HG02943 (cell line): ENCODE measurements at regions not wholly inside any gene's neighbourhood (a gene's known extent, or its start where the extent isn't known, plus 50 kb on each side); places are given as distances from the start of the nearest gene placed in this dataset.

Experiments used
- ATAC-seq: cut with Tn5 transposase; IDR thresholded peaks from one replicate; pipeline ENCODE4 v1.9.1; 2021; ENCODE audit warnings: mild to moderate bottlenecking, low read depth, moderate library complexity; ENCODE audit not compliant: unreplicated experiment

DNA sequence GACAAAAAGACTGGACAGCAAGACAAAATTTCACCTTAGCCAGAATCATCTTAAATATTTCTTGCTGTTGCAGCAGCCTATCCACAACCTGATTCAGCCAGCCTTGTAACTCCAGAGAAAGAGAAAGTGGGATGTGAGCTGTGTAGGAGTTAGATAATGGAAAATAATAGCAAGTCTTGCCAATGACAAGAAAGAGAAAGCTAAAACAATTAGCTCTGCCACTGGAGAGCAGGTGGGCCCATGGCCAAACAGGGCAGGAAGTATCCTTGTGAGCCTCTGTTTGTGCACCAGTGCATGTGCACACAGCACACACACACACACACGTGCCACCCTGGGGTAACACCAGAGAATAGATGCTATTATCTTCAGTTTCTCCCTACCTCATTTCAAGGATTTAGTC lies 106.0 kb upstream of the CCDC196 start:
- no peak for ATAC-seq

DNA sequence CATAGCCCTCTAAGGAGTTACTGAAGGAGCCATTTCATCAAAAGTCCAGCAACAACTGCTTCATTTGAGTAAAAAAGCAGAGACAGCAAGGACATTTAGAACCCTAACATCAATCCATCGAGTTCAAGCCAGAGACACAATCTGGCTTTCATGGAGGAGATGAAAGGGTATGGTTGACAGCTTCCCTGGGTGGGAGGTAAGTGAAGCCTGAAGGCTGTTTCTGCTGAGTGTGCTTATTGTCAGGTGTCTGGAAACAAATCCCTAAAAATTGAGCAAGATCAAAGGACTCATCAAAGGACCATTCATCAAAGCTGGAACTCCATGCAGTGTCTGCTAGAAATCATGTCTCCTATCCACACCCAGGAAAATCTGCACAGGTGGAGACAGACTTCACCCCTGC lies 104.4 kb upstream of the CCDC196 start:
- ATAC-seq: no peak

GRCh38 chr14:66383257-66383656 lies 102.9 kb upstream of the CCDC196 start:
- no peak for ATAC-seq

DNA sequence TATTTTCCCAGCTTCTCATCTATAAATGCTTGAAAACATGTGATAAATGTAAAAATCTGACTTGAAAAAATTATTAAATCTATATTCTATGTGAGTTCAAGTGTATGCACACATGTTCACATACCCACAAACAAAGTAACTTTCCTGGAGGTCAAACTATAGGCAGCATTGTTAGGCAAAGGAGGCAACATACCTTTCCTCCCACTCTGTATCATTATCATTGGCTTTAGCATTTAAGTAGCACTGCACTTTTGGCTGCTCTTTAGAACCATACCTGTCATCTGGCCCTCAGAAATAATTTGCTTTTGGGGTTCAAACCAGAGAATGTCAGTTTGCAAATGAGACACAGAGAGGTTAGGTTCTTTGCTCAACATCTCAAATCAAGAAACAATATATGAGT lies 102.4 kb upstream of the CCDC196 start:
- ATAC-seq: no peak

DNA sequence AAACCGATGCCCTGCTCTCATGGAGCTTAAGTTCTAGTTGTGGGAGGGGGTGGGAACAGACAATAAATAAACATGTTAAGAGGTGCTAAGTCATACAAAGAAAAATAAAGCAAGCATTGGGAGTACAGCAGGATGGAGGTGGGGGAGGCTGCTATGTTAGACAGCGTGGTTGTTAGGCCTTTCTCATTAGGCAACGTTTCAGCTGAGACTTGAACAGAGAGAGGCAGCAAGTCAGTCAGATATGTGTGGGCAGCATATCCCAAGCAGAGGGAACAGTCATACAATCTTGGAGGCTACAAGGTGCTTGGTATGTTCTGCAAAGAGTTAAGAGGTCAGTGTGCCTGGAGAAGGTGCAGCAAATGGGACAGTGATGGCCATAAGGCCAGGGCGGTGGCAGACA lies 97.7 kb upstream of the CCDC196 start:
- ATAC-seq: no peak

DNA sequence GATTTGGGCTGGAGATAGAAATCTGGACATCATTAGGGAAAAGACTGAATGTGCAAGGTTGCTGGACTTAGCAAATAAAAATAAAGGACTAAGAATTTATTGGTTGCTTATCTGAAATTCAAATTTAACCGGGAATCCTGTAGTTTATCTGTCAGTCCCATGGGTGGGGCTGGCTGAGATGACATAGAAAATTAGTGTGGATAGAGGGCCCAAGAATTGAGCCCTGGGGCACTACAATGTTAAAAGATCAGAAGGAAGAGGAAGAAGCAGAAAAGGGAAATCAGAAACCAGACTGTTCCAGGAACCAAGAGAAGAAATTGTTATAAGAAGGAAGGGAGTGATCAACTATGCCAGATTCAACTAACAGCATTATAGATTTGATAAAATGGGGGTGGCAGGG lies 96.7 kb upstream of the CCDC196 start:
- no peak for ATAC-seq

- no peak for ATAC-seq
Measured at GRCh38 chr14:66395300-66395699, 90.9 kb upstream of the CCDC196 start.

DNA sequence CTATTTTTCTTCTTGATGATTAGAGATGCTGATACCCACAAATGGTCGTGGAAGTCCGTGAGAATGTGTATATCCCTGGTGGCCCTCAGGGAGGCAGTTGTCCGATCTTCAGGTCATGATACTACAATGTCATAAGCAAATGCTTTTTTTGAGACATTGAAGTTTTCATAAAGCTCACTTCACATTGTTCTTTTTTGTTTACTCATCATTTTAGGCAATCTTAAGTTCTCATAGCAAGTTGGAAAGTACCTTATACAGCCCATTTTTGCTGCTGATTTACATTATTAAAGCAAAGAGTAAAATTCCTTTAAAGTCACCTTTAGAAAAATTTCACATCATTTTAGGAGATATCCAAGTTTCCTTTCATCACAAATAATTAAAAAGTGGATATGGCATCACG lies 90.0 kb upstream of the CCDC196 start:
- ATAC-seq: no peak

DNA sequence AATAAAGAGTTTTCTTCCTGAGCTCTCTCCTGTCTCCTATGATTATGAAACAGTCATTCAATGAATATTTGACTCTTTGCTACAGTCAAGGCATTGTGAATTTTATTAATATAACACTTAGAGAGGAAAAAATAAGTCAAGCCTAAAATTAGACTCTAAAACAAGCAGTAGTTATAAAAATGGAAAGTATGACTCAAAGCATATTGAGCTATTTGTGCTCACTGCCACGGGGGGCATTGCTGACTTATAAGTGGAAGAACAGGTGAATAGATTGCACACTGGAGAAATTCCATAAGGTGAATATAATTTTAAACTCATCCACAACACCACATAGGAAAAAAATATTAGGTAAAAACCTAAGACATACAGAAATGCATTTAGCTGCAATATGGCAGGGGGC lies 87.7 kb upstream of the CCDC196 start:
- no peak for ATAC-seq

GRCh38 chr14:66401449-66402095 lies 84.6 kb upstream of the CCDC196 start:
- no peak for ATAC-seq

GRCh38 chr14:66403183-66403582 lies 83.0 kb upstream of the CCDC196 start:
- ATAC-seq: no peak

DNA sequence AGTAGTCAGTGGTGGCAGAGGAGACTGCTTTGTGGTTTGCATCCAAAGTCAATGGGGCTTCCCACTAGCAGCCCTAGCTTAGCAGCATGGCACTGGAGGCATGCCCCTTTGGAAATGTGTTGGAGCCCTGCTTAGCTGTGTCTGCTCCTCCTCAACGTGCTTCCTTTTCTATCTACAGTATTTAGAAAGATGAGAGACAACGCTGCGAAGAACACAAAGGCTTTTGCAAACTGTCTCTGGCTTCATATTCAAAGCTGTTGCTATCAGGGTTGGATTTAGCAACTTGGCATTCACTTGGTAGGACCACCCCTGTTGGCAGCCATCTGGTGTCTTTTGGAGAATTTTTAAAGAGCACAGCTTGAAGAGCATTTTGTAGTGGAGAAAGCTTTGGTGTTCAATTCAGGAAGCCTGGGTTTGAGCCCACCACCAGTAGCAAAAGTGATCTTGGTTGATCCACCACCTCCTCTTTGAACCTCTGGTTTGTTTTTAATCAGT lies 82.1 kb upstream of the CCDC196 start:
- ATAC-seq: no peak

- ATAC-seq: no peak
Measured at GRCh38 chr14:66405158-66405557, 81.0 kb upstream of the CCDC196 start.

DNA sequence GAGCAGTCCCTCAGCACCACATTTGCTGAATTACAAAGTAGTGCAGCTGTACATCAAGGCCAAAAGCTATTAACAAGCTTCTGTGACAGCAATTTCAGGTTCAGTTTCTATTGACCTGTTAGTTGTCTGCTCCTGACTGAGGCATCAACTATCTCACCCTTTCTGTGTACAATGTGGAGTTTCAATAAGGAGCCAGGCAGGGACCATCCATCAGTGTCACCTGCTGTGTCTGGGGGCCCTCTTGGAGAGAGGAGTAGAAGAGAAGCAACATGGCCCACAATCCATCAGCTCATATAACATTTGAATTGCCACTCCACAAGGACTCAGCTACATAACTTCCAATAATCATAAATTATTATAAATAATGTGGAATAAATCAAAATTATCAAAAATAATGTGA lies 72.3 kb upstream of the CCDC196 start:
- no peak for ATAC-seq

GRCh38 chr14:66414511-66414910 lies 71.7 kb upstream of the CCDC196 start:
- ATAC-seq: no peak

DNA sequence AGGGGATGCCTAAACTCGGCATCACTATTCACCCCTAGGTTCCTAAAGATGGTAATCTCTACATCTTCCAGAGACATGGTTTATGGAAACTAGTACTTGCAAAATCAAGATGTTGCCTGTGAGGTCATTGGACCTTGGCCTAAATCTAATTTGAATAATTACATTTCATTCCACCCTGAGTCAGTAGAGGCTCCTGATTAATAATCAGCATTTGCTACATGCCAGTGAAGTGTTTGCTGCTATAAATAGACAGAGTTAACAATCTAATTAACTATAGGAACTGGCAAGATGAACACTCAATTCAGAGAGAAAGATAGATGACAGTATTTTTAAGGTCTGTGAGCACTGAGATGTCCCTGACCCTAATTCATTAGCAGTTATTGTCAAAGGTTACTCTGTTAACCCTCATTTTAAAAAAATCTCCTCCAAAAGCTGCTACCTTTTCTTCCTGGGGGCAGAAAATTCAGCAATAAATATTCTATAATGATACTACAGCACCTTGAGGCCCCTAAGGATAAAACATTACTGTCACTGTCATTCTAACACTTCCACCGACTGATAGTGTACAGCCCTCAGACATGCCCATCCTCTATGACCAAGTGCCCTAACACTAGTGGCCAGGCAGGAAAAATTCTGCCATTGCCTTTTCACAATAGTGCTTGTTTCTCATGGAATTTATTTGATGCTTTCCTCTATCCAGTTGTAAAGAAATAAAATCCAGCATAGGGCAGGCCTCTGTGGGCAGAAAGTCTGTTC lies 65.7 kb upstream of the CCDC196 start:
- no peak for ATAC-seq

- no peak for ATAC-seq
Measured at GRCh38 chr14:66421990-66422946, 63.9 kb upstream of the CCDC196 start.

DNA sequence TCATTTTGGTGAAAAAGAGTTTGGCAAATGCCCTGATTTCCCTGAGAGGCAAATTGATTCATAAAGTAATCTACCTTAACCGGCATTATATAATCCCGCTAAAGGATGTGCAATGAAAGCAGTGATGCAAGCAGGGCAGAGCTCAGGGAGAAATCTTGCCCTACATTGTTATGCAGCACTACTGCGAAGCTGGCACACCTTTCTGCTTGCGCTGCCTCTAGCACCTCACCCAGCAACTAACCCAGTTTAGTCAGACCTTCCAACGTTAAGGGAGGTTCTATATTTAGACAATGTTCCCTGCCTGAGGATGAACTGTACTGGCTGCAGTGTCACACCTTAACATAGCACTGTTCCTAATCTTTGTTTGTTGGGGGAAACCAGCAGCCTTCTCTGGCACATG lies 60.8 kb upstream of the CCDC196 start:
- ATAC-seq: no peak

DNA sequence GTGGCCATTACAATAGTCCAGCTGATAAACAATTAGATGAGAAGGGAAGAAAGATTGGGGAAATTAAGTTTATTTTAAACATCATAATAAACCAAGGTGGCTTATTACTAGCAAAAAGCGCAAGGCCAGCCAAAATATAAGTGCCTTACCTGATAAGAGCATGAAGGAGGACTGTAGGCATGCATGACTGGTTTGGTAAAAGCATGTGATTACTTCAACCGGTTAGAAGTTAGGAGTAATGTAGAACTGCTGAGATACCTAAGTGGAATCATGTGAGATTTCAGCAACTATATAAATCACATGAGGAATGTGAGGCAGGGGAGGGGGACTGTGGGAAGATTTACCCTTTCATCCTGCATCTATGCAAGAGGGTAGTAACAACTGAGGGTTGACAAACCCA lies 59.7 kb upstream of the CCDC196 start:
- no peak for ATAC-seq

DNA sequence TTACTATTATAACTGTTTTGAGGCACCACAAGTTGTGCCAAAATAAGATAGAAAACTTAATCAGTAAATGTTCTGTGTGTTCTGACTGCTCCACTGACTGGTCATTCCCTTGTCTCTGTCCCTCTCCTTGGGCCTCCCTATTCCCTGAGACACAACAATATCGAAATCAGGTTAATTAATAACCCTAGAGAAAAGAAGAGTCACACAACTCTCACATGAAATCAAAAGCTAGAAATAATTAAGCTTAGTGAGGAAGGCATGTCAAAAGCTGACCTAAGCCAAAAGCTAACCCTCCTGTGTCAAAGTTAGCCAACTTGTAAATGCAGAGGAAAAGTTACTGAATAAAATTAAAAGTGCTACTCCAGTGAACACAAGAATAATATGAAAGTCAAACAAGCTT lies 53.8 kb upstream of the CCDC196 start:
- ATAC-seq: no peak

DNA sequence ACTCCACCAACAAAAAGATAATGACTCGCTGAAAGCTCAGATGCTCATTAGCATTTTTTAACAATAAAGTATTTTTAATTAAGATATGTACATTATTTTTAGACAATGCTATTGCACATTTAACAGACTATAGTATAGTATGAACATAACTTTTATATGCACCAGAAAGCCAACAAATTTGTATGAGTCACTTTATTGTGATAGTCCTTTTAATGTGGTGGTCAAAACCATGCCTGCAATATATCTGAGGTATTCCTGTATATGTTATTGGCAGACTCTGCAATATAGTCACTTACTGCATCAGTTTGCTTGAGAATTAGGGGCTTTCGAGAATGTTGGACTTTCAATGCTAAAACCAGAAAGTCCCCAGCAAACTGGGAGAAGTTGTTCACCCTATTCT lies 51.7 kb upstream of the CCDC196 start:
- no peak for ATAC-seq
